Endometrium (tissue), 2 donors: ENCODE measurements at regions not wholly inside any gene's neighbourhood (a gene's known extent, or its start where the extent isn't known, plus 50 kb on each side); places are given as distances from the start of the nearest gene placed in this dataset.
"Not testable (repeated sequence)": the region's sequence is repeated elsewhere in the genome, so short reads cannot be mapped to it uniquely, and the experiment has no call there.

Experiments
- FAIRE-seq: peaks from 2 replicates; lab custom pipeline; 2012; peaks lifted over from hg19 to GRCh38; lab: Jason Lieb, UNC
- donor health status: control.
- donor health status: control.

DNA sequence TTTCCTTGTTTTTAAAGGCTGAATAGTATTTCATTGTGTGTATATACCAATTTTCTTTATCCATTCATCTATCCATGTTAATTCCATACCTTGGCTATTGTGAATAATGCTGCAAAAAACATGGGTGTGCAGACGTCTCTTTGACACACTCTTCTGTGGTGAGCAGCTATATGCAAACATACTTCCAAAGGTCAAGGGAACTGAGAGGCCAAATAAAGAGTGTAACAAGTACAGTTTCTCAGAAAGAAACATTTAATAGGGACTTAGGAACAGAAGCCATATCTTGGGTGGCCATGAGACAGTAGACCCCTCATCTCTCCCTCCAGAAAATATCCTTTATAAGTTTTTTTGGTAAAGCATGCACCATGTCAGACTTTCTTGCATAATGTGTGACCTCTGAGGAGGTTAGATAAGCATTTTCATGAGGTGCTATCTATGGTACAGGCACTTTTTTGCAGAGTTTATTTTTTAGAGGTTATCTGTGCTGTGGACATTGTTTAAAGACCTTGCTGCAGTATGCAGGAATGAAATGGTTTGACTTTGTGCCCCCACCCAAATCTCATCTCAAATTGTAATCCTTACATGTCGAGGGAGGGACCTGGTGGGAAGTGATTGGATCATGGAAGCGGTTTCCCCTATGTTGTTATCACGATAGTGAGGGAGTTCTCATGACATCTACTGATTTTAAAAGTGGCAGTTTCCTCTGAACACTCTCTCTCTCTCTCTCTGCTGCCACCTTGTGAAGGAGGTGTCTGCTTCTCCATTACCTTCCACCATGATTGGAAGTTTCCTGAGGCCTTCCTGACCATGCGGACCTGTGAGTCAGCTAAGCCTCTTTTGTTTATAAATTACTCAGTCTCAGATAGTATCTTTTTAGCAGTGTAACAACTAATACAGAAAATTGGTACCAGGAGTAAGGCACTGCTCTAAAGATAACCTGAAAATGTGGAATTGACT is 1202.3 kb downstream of the GALC start:
- no peak for FAIRE-seq

DNA sequence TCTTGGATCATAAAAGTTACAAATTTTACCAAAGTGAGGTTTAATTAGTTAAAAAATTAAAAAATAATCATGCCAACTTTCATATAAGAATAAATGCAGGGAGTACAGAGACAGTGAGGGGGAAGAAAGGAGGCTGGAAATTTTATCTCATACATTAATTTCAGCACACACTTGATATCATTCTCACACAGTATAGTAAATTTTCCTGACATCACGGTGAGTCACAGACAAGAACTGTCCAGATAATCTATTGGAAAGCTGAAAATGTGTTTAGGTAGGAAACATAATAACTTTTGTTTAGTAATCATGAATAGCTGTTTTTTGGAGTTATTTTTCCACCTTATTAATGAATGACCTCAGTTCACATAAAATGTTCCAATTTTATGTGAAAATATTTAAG is 1204.8 kb downstream of the GALC start:
- no peak for FAIRE-seq

DNA sequence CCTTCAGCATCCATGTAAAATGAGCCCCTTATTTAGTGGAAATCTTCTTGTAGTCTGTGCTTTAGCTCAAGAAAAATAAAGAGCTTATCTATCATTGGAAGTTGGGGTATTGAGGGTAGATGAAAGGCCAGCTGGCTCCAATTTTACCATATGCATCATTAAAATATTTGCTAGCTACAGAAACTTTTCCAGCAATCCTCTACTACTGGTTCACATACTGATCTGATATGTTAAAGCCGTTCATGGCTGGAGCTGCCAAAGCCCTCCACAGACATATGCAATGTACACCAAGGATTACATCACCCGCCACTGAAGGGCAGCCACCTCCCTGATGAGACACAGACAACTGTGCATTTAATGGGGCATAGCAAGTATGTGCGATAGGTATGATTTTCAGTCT is 1205.3 kb downstream of the GALC start:
- no peak for FAIRE-seq

DNA sequence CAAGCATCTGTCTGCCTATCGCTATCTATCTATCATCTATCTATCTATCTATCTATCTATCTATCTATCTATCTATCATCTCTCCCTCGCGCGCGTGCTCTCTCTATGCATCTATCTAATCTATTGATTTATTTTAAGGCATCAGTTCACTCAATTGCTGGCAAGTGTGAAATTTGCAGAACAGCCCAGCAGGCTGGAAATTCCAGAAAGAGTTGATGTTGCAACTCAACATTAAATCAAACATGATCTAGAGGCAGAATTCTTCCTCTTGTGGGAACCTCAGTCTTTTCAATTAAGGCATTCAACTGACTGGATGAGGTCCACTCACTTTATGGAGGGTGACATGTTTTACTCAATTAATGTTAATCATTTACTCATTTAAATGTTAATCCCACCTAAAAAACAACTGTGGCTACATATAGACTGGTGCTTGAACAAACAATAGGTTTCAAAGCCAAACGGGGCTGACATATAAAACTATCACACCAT is 1210.8 kb downstream of the GALC start:
- no peak for FAIRE-seq

DNA sequence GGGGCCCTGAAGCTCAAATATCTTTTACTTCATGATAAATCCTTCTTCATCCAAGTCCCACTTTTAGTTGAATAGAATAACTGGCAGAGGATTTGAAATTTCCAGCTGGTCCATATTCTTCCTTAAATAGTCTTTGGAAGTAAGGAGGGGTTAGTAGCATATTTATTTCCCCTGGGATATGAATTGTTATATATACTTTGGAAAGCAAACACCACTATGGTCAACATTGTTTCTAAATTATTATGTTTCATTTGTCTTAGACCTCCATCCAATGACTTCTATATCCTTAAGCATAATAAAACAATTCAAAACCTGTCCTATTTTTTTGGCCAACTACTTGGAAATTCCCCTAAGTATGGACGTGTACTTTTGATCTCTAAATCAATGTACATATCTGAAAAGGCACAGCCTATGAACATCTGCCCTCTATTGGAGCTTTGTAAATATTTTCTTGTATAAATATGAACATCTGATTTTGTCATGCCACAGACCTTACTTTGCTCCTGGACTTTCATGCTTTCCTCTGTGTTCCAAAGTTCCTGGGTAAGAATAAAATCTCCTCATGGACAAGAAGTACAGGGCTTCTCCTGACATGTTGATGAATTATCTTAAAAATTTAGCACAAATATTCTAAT is 1212.0 kb downstream of the GALC start:
- FAIRE-seq: no peak

DNA sequence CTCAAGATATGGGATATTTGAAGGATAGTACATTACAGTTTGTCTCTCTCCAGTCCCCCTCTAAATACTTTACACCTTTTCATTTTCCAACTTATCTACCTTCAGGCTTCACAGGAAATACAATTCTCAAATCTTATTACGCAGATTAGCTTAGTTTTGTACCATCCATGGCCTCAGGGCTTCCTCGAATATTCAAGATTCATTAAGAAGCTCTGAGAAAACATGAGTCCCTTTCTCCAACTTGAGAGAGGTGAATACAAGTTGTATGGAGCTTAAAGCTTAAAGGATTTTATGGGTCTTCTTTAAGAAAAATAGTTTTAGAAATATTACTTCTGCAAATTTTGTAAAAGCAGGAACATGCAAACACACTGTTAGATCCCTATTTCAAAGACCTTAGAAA is 1212.5 kb downstream of the GALC start:
- no peak for FAIRE-seq

DNA sequence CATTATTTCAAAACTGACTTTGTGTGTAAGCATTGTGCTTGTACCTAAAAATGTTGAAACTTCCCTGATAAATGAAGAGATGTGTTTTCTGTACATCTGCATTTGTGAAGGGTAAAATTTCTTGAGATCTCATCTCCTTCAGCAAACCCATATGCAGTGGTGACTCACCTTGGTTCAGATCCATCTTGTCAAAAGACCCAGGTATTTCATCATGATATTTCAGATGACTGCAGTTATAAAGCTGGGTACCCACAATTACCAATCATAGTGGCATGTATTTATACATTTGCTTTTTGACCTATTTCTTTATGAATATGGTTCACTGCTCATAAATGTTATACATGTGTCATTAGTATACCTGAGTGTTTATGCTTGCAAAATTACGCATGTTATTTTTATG is 1213.6 kb downstream of the GALC start:
- no peak for FAIRE-seq

DNA sequence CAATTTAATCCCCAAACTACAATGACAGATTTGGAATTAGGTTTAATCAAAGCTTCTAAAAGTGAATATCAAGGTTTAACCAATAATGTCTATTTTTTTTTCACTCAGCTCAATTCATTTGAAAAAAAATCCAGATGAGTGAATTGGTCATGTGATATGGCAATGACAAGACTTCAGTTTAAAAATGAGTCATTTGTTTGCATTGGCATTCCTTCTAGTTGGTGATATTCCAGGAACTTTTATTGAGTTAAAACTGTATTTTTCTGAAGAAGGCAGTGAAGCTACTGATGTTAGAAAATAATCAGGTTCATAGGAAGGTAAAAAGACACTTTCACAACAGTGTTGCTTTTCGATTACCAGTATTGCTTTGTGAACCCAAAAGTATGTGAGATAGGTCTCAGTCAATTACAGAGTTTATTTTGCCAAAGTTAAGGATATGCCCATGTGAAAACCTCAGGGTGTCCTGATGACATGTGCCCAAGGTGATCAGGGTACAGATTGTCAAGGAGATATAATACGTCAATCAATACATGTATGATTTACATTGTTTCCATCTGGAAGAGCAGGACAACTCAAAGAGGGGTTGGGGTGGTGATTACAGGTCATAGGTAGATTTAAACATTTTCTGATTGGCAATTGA is 1214.9 kb downstream of the GALC start:
- FAIRE-seq: no peak

DNA sequence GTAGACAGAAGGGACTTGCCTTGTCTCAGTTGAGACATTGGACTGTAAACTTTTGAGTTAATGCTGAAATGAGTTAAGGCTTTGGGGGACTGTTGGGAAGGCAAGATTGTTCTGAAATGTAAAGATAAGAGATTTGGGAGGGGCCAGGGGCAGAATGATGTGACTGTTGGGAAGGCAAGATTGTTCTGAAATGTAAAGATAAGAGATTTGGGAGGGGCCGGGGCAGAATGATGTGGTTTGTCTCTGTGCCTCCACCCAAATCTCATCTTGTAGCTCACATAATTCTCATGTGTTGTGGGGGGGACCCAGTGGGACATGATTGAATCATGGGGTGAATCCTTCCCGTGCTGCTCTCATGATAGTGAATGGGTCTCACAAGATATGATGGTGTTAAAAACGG is 1217.1 kb downstream of the GALC start:
- not testable (repeated sequence) for FAIRE-seq

DNA sequence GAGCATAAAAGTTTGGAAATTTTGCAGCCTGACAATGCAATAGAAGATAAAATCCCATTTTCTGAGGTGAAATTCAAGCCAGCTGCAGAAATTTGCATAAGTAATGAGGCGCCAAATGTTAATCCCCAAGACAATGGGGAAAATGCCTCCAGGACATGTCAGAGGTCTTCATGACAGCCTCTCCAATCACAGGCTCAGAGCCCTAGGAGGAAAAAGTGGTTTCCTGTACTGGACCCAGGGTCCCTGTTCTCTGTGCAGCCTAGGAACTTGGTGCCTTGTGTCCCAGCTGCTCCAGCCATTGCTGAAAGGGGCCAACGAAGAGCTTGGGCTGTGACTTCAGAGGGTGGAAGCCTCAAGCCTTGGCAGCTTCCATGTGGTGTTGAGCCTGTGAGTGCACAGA is 1218.1 kb downstream of the GALC start:
- FAIRE-seq: no peak

DNA sequence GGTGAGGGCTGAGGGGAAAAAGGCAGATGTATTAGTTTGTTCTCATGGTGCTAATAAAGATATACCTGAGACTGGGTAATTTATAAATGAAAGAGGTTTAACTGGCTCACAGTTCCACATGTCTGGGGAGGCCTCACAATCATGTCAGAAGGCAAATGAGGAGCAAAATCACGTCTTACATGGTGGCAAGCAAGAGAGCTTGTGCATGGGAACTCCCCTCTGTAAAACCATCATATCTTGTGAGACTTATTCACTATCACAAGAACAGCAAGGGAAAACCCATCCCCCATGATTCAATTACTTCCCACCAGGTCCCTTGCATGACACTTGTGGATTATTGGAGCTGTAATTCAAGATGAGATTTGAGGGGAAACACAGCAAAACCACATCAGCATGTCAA is 1220.9 kb downstream of the GALC start:
- no peak for FAIRE-seq

DNA sequence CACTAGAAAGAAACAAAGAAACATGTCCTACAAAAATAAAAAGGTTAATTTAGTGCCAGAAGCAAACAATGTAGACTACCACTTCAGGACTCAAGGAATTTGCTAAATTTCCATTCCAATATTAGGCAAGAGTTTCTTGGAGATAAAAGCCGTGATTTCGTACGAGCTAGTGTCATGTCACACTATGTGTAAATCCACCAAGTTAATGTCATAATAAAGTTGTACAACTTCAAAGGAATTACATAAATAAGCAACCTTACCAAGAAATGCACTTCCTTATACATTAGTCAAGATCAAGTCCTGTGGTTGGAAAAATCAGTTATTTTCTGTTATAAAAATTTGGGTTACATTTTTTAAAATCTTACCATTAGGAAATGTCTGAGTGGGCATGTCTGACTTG is 1222.8 kb downstream of the GALC start:
- no peak for FAIRE-seq

DNA sequence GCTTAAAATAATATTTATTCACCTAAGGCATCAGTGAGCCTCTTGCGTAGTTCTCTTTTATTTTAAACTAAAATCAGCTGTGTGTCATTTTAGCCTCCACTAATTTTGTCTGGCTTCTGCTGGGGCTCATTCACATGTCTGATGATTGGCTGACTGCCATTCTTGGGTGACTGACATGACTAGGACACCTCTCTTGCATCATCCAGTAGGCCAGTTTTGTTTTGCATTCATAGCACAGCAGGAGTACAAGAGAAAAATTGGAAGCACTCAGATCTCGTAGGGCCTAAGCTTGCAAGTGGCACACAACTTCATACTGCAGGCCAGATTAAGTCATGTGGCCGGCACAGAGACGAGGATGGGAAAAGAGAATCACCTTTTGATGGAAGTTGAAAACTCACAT is 1226.5 kb downstream of the GALC start:
- FAIRE-seq: no peak

DNA sequence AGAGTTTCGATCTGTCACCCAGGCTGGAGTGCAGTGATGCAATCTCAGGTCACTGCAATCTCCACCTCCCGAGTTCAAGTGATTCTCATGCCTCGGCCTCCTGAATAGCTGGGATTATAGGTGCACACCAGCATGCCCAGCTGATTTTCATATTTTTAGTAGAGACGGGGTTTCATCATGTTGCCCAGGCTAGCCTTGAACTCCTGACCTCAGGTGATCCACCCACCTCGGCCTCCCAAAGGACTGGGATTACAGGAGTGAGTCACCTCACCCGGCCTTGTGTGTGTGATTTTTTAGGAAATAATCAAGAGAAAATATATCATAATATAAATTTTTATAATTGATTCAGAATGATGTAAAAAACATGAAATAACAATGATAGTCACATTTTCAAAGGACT is 1231.4 kb downstream of the GALC start:
- FAIRE-seq: no peak

DNA sequence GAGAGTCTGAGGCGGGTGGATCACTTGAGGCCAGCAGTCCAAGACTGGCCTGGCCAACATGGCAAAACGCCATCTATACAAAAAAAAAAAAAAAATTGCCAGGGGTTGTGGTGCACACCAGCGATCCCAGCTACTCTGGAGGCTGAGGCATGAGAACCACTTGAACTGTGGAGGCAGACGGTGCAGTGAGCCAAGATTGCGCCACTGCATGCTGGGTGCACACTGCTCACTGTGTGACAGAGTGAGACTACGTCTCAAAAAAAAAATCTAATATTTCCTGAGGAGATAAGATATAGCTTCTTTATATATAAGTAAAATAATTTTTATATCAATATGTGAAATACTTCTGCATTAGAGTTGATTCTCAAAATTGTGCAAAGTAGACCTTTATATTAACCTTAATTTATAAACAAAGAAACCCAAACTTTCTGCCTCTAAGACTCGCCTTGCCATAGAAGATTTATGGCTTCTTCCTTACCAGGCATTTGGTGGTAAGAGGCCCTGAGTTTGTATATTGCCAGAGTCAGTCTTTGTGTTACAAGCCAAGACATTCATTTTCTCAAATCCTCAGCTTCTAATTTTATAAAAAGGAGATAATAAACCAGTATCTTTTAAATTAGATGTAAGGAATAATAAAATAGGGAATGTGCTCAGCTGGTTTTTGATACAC is 1226.7 kb downstream of the FLRT2 start:
- no peak for FAIRE-seq

DNA sequence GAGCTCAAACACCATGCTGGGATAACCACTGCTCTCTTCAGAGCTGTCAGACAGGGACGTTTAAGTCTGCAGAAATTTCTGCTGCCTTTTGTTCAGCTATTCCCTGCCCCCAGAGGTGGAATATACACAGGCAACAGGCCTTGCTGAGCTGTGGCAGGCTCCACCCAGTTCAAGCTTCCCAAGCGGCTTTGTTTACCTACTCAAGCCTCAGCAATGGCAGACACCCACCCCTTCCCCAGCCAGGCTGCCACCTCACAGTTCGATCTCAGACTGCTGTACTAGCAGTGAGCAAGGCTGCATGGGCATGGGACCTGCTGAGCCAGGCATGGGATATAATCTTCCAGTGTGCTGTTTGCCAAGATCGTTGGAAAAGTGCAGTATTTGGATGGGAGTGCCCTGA is 1220.5 kb downstream of the FLRT2 start:
- FAIRE-seq: not testable (repeated sequence)

DNA sequence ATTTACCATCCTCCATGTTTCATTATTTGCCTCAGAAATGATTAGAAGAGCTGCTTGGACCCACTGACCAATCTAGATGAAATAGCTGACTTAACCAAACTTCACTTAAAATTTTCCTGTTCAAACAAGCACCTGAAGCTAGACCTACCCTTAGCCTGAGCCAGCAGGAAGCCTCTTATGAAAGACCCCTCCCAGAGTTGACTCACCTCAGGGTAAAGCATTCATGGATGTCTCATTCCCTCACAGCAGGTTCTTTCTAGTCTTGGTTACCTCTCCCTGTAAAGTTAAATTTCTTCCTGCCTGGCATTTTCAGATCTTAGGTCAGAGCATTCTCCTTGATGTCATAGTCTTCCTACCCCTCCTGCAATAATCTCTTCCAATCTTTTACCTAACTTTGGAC is 1209.8 kb downstream of the FLRT2 start:
- no peak for FAIRE-seq

DNA sequence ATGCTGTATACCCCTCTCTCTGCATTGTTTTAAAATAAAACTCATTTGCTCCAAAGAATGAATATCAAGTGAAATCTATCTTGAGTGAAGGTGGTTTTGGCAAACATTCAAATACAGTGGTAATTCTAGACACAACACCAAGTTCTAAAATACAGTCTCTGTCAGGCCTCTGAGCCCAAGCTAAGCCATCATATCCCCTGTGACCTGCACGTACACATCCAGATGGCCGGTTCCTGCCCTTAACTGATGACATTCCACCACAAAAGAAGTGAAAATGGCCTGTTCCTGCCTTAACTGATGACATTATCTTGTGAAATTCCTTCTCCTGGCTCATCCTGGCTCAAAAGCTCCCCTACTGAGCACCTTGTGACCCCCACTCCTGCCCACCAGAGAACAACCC is 1201.5 kb downstream of the FLRT2 start:
- not testable (repeated sequence) for FAIRE-seq

DNA sequence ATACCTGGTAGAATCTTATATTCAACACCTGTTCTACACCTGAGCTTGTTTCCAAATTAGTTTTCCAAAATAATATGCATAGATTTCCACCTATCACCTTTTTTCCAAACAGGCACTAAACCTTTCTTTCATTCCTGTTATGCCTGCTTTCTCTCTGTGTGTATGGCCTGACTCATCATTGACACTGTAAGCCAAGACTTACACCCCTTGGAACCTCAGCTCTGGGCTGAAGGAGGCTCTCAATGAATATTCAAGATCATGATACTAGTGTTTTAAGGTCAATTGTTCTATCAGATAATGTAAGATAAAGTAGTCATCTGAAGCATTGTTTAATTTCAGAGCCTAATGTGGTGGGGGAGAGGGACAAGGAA is 1193.3 kb downstream of the FLRT2 start:
- FAIRE-seq: no peak

DNA sequence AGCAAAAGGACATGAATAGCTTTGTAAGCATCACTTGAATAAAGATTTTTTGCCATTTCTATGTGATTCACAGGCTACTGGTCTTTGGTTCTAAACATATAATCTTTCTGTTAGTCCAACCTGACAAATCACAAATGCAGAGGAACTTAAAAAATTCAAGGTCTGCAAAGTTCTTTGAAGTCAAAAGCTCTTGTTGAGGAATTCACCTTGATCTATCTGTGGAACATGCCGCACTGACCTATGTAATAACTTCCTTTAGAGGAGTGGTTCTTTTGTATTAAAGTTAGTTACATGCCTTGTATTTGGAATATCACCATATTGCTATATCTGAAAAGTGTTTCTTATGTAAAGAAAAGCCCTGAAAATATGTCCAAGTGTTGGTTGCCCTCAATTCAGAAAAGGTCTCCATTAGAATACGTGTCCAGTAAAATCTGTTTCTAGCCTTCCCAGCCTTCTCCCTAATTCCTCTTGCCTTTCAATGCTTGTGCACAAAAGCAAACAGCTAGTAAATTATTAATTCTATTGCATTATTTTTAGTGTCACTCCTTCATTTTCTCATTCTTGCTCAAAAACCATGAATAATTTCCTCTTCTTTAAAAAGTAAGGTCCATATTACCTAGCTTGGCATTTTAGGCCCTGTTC is 1192.8 kb downstream of the FLRT2 start:
- FAIRE-seq: no peak

DNA sequence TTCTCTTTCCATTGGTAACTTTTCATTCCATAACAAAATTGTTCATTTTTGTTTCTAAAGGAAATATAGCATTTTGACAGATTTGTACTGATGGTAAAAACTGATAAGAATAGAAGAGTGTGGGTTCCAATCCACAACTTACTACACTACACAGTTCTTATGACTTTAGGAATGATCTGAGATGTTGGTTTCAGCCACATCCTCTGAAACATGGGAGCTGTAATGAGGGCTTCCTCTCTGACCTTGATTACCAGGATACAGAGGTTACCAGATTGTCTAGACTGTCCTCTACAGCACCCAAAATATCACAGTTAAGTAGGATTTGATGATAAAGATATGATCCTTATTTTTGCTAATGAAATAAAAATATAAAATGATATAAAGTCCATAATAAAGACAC is 1184.6 kb downstream of the FLRT2 start:
- FAIRE-seq: no peak

DNA sequence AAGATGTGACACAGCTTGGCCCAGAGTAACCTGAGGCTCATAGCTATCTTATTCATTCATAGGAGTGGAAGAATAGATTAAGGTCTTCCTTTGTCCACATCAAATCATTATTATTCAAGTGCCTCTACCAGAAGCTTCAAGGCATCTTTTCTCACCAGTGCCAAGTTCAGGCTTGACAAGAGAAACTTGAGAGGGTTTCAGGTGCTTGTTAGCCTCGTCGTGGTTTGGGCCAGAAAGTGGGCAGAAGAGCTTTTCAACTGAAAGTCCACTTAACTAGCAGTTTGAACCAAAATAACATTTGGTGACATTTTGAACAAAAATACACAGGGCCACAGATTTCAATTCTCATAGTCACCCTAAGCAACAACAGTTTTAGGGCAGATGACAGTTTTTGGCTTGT is 1184.2 kb downstream of the FLRT2 start:
- FAIRE-seq: no peak
